Progenitor cell of endocrine pancreas (in vitro differentiated cells): ENCODE measurements at regions not wholly inside any gene's neighbourhood (a gene's known extent, or its start where the extent isn't known, plus 50 kb on each side); places are given as distances from the start of the nearest gene placed in this dataset.

Source experiments
- DNase-seq: peaks from one replicate; pipeline ENCODE4 v3.0.0; 2021; ENCODE audit warnings: low spot score; ENCODE audit not compliant: unreplicated experiment
- H3K27ac Mint-ChIP-seq: 2 replicates; pipeline ENCODE4 v1.8.0; 2021; ENCODE audit warnings: mild to moderate bottlenecking, moderate library complexity, mixed read lengths
- H3K27me3 Mint-ChIP-seq: 2 replicates; pipeline ENCODE4 v1.8.0; 2021; ENCODE audit warnings: mixed read lengths
- H3K36me3 Mint-ChIP-seq: 2 replicates; pipeline ENCODE4 v1.8.0; 2022; ENCODE audit warnings: mixed read lengths; ENCODE audit not compliant: insufficient read depth
- H3K4me1 Mint-ChIP-seq: 2 replicates; pipeline ENCODE4 v1.8.0; 2021; ENCODE audit warnings: low read depth, mixed read lengths
- H3K4me3 Mint-ChIP-seq: 2 replicates; pipeline ENCODE4 v1.8.0; 2021; ENCODE audit warnings: low read depth, mild to moderate bottlenecking, moderate library complexity, mixed read lengths
- H3K9me3 Mint-ChIP-seq: 2 replicates; pipeline ENCODE4 v1.8.0; 2021; ENCODE audit warnings: low read depth, mixed read lengths
- TF ChIP-seq, protein P1 (sequence below): fragments of 200-600 bp; sonication (generic); IDR thresholded peaks from one replicate; pipeline ENCODE4 v1.5.0; 2021; ENCODE audit warnings: antibody characterized with exemption, mild to moderate bottlenecking; ENCODE audit not compliant: unreplicated experiment

GRCh38 chr2:196278491-196278911 lies 107.1 kb upstream of the STK17B start:
- H3K36me3 Mint-ChIP-seq, result peaks cover 9% of the 10 kb centered on the region
- peaks cover 4% of the 10 kb centered on the region for H3K9me3 Mint-ChIP-seq
- no peak overlapping the region for H3K27ac Mint-ChIP-seq
- TF ChIP-seq, protein P1, sequence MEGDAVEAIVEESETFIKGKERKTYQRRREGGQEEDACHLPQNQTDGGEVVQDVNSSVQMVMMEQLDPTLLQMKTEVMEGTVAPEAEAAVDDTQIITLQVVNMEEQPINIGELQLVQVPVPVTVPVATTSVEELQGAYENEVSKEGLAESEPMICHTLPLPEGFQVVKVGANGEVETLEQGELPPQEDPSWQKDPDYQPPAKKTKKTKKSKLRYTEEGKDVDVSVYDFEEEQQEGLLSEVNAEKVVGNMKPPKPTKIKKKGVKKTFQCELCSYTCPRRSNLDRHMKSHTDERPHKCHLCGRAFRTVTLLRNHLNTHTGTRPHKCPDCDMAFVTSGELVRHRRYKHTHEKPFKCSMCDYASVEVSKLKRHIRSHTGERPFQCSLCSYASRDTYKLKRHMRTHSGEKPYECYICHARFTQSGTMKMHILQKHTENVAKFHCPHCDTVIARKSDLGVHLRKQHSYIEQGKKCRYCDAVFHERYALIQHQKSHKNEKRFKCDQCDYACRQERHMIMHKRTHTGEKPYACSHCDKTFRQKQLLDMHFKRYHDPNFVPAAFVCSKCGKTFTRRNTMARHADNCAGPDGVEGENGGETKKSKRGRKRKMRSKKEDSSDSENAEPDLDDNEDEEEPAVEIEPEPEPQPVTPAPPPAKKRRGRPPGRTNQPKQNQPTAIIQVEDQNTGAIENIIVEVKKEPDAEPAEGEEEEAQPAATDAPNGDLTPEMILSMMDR, result no peak
- H3K27me3 Mint-ChIP-seq, result no peaks in the 10 kb centered on the region
- peaks cover 21% of the 10 kb centered on the region for H3K4me1 Mint-ChIP-seq
- no peak for DNase-seq
- no peak overlapping the region for H3K4me3 Mint-ChIP-seq

GRCh38 chr2:196279541-196279940 lies 108.2 kb upstream of the STK17B start:
- Mint-ChIP-seq H3K4me1 (peaks cover 16% of the 10 kb centered on the region), H3K4me3 (no peak overlapping the region), H3K27me3 (no peaks in the 10 kb centered on the region), H3K27ac (no peak overlapping the region), H3K36me3 (peaks cover 9% of the 10 kb centered on the region), H3K9me3 (peaks cover 4% of the 10 kb centered on the region)
- DNase-seq, result no peak
- TF ChIP-seq, protein P1, result no peak

- H3K4me3 Mint-ChIP-seq, result no peak overlapping the region
- H3K36me3 Mint-ChIP-seq, result peaks cover 2% of the 10 kb centered on the region
- peaks cover 2% of the 10 kb centered on the region for H3K9me3 Mint-ChIP-seq
- H3K4me1 Mint-ChIP-seq, result peaks cover 3% of the 10 kb centered on the region
- TF ChIP-seq, protein P1, result no peak
- H3K27ac Mint-ChIP-seq, result no peak overlapping the region
- H3K27me3 Mint-ChIP-seq, result no peaks in the 10 kb centered on the region
- DNase-seq, result no peak
Observed at GRCh38 chr2:196284144-196284844, 112.9 kb upstream of the STK17B start.

GRCh38 chr2:196284866-196285557 lies 113.6 kb upstream of the STK17B start:
- H3K4me1 Mint-ChIP-seq, result peaks cover 3% of the 10 kb centered on the region
- no peak overlapping the region for H3K27ac Mint-ChIP-seq
- DNase-seq, result no peak
- H3K4me3 Mint-ChIP-seq, result no peak overlapping the region
- no peaks in the 10 kb centered on the region for H3K9me3 Mint-ChIP-seq
- TF ChIP-seq, protein P1, result no peak
- H3K27me3 Mint-ChIP-seq, result no peaks in the 10 kb centered on the region
- peaks cover 2% of the 10 kb centered on the region for H3K36me3 Mint-ChIP-seq

DNA sequence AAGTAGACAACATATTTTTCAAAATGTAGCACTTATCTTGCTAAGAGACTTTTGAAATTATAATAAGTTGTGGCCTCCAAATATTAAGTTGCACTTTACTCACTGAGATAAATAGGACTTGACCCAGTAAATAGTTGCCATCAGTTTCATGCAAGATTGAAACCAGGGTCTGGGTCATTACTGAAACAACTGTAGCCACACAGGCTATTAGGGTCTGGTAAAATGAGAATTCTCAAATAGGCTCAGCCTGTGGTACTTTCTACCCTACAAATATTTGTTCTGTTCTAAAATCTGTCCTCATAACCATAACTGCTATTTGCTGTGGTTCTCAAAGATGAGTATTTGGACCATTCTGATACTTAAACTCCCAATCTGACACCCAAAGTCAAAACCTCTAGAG lies 115.4 kb upstream of the STK17B start:
- H3K27me3 Mint-ChIP-seq, result no peaks in the 10 kb centered on the region
- H3K36me3 Mint-ChIP-seq, result peaks cover 2% of the 10 kb centered on the region
- peaks cover 8% of the 10 kb centered on the region for H3K4me1 Mint-ChIP-seq
- no peak for DNase-seq
- no peak overlapping the region for H3K4me3 Mint-ChIP-seq
- TF ChIP-seq, protein P1, result no peak
- H3K9me3 Mint-ChIP-seq, result no peaks in the 10 kb centered on the region
- H3K27ac Mint-ChIP-seq, result no peak overlapping the region
